KMS-11 (cell line): ENCODE measurements at regions not wholly inside any gene's neighbourhood (a gene's known extent, or its start where the extent isn't known, plus 50 kb on each side); places are given as distances from the start of the nearest gene placed in this dataset.

Experiments
- H2AFZ ChIP-seq: fragments of 200-600 bp; sonication (generic); 2 replicates; pipeline ENCODE4 v1.6.1; 2016; ENCODE audit warnings: antibody characterized with exemption, mixed run types, low read depth
- H3K27ac ChIP-seq: fragments of 200-600 bp; sonication (generic); 2 replicates; pipeline ENCODE4 v1.6.1; 2016; ENCODE audit warnings: mild to moderate bottlenecking, mixed run types
- H3K27me3 ChIP-seq: fragments of 200-600 bp; sonication (generic); 2 replicates; pipeline ENCODE4 v1.6.1; 2017; ENCODE audit warnings: mild to moderate bottlenecking, low read depth, mixed run types, moderate library complexity; ENCODE audit not compliant: insufficient read depth
- H3K36me3 ChIP-seq: fragments of 200-600 bp; sonication (generic); 2 replicates; pipeline ENCODE4 v1.6.1; 2017; ENCODE audit warnings: mild to moderate bottlenecking, mixed run types; ENCODE audit not compliant: insufficient read depth
- H3K4me1 ChIP-seq: fragments of 200-600 bp; sonication (generic); 2 replicates; pipeline ENCODE4 v1.6.1; 2016; ENCODE audit warnings: mild to moderate bottlenecking, low read depth, mixed run types; ENCODE audit not compliant: poor library complexity, severe bottlenecking
- H3K4me2 ChIP-seq: fragments of 200-600 bp; sonication (generic); 2 replicates; pipeline ENCODE4 v1.7.0; 2016; ENCODE audit warnings: mild to moderate bottlenecking, mixed run types
- H3K4me3 ChIP-seq: fragments of 200-600 bp; sonication (generic); IDR thresholded peaks from 2 replicates; pipeline ENCODE4 v1.6.1; 2017; ENCODE audit warnings: low read depth, low read length, mixed read lengths; ENCODE audit not compliant: insufficient read depth
- H3K79me2 ChIP-seq: fragments of 200-600 bp; sonication (generic); 2 replicates; pipeline ENCODE4 v1.6.1; 2016; ENCODE audit warnings: low read depth, mixed run types; ENCODE audit not compliant: insufficient read depth
- H3K9ac ChIP-seq: fragments of 200-600 bp; sonication (generic); 2 replicates; pipeline ENCODE4 v1.6.1; 2016; ENCODE audit warnings: mild to moderate bottlenecking, mixed run types
- H4K20me1 ChIP-seq: fragments of 200-600 bp; sonication (generic); 2 replicates; pipeline ENCODE4 v1.6.1; 2016; ENCODE audit warnings: mild to moderate bottlenecking, mixed run types; ENCODE audit not compliant: insufficient read depth
- CTCF ChIP-seq: fragments of 200-600 bp; sonication (generic); conservative IDR thresholded peaks from 2 replicates; pipeline ENCODE4 v1.6.1; 2017; ENCODE audit warnings: low read depth, mild to moderate bottlenecking, antibody characterized with exemption, low read length, moderate library complexity, mixed read lengths

GRCh38 chr11:119804698-119805097, 75.7 kb upstream of the NECTIN1 start:
- Histone ChIP-seq H3K4me2 (no peak overlapping the region), H3K4me3 (no peak overlapping the region), H2AFZ (no peak overlapping the region), H3K9ac (no peak overlapping the region), H3K79me2 (no peaks in the 10 kb centered on the region), H3K36me3 (no peaks in the 10 kb centered on the region), H3K27me3 (no peaks in the 10 kb centered on the region; the same call in 1 of the 2 replicates), H3K4me1 (no peaks in the 10 kb centered on the region), H4K20me1 (no peaks in the 10 kb centered on the region), H3K27ac (no peak overlapping the region)
- TF ChIP-seq CTCF = no peak

GRCh38 chr11:119803726-119804294, 74.8 kb upstream of the NECTIN1 start:
- no peak for TF ChIP-seq CTCF
- Histone ChIP-seq H2AFZ (no peak overlapping the region), H3K36me3 (no peaks in the 10 kb centered on the region), H3K9ac (no peak overlapping the region), H3K4me1 (no peaks in the 10 kb centered on the region), H3K4me3 (no peak overlapping the region), H3K79me2 (no peaks in the 10 kb centered on the region), H3K4me2 (no peak overlapping the region), H3K27ac (no peak overlapping the region), H4K20me1 (no peaks in the 10 kb centered on the region), H3K27me3 (no peaks in the 10 kb centered on the region; the same call in 1 of the 2 replicates)

- no peaks in the 10 kb centered on the region for H3K36me3 ChIP-seq
- no peaks in the 10 kb centered on the region for H3K4me1 ChIP-seq
- no peak overlapping the region for H3K27ac ChIP-seq
- no peak overlapping the region for H3K4me2 ChIP-seq
- no peak for TF ChIP-seq CTCF
- no peak overlapping the region for H2AFZ ChIP-seq
- no peak overlapping the region for H3K4me3 ChIP-seq
- H3K27me3 ChIP-seq = no peaks in the 10 kb centered on the region; the same call in 1 of the 2 replicates
- no peaks in the 10 kb centered on the region for H3K79me2 ChIP-seq
- no peaks in the 10 kb centered on the region for H4K20me1 ChIP-seq
- no peak overlapping the region for H3K9ac ChIP-seq
These were observed 74.1 kb upstream of the NECTIN1 start for GRCh38 chr11:119803139-119803538.

- Histone ChIP-seq H3K4me2 (no peak overlapping the region), H3K27ac (no peak overlapping the region), H3K4me1 (no peaks in the 10 kb centered on the region), H3K4me3 (no peak overlapping the region), H4K20me1 (no peaks in the 10 kb centered on the region), H3K9ac (no peak overlapping the region), H3K79me2 (no peaks in the 10 kb centered on the region), H3K27me3 (no peaks in the 10 kb centered on the region; the same call in 1 of the 2 replicates), H3K36me3 (no peaks in the 10 kb centered on the region), H2AFZ (no peak overlapping the region)
- no peak for TF ChIP-seq CTCF
These were observed 73.7 kb upstream of the NECTIN1 start for GRCh38 chr11:119802670-119803069.
